IMR-90 (cell line): ENCODE measurements at regions not wholly inside any gene's neighbourhood (a gene's known extent, or its start where the extent isn't known, plus 50 kb on each side); places are given as distances from the start of the nearest gene placed in this dataset.
A peak's percentile ranks its signal among the peaks of the same experiment; 100 is the strongest.

Experiments
- ATAC-seq: fragments of 200-7000 bp; cut with Tn5 transposase; 2 replicates; pipeline ENCODE4 v1.9.1; 2020; ENCODE audit warnings: low read depth, mild to moderate bottlenecking, moderate library complexity
- BruUV-seq: library from RNA; stranded (reverse); fragments of 400-500 nt; replicated peaks from 2 replicates; lab custom pipeline; 2021; lab: Mats Ljungman, UMichigan
- CTCF ChIA-PET: fragments of 300-600 bp; formaldehyde crosslinking; extraction: SDS; loops from one replicate; lab custom pipeline; 2021; ENCODE audit warnings: antibody characterized with exemption; lab: Yijun Ruan, JAX
- POLR2A ChIA-PET: fragments of 300-600 bp; sonication (Branson Sonifier 250); formaldehyde crosslinking; loops from one replicate; lab custom pipeline; 2022; ENCODE audit warnings: antibody characterized with exemption; ENCODE audit not compliant: unreplicated experiment; lab: Charles Lee
- DNase-seq: peaks from one replicate; pipeline ENCODE4 v3.0.0; 2013
- H2AFZ ChIP-seq: replicated peaks from 2 replicates; pipeline ENCODE3; 2013; ENCODE audit warnings: low read length, mild to moderate bottlenecking; ENCODE audit not compliant: poor library complexity
- H2AK5ac ChIP-seq: 2 replicates; pipeline ENCODE4 v1.6.1; 2013; ENCODE audit warnings: low read depth, low read length, inconsistent platforms
- H2AK9ac ChIP-seq: replicated peaks from 2 replicates; pipeline ENCODE3; 2013; ENCODE audit warnings: mild to moderate bottlenecking, low read depth, low read length, moderate library complexity; ENCODE audit not compliant: poor library complexity
- H2BK120ac ChIP-seq: 2 replicates; pipeline ENCODE4 v1.6.1; 2013; ENCODE audit warnings: low read depth, low read length, inconsistent platforms
- H2BK15ac ChIP-seq: 3 replicates; pipeline ENCODE4 v1.6.1; 2013; ENCODE audit warnings: low read depth, low read length, inconsistent platforms
- H2BK20ac ChIP-seq: 2 replicates; pipeline ENCODE4 v1.6.1; 2013; ENCODE audit warnings: low read depth, mild to moderate bottlenecking, inconsistent platforms, low read length, moderate library complexity
- H2BK5ac ChIP-seq: 2 replicates; pipeline ENCODE4 v1.6.1; 2013; ENCODE audit warnings: mild to moderate bottlenecking, low read depth, low read length, inconsistent platforms; ENCODE audit not compliant: poor library complexity, severe bottlenecking
- H3K14ac ChIP-seq: replicated peaks from 2 replicates; pipeline ENCODE4 v1.6.1; 2013; ENCODE audit warnings: low read depth, low read length, inconsistent platforms
- H3K18ac ChIP-seq: 2 replicates; pipeline ENCODE4 v1.6.1; 2013; ENCODE audit warnings: low read depth, low read length, control low read depth
- H3K23ac ChIP-seq: 2 replicates; pipeline ENCODE4 v1.6.1; 2013; ENCODE audit warnings: low read depth, low read length, inconsistent platforms
- H3K27ac ChIP-seq: 2 replicates; pipeline ENCODE4 v1.5.1; 2013; ENCODE audit warnings: mild to moderate bottlenecking, control low read depth, low read length; ENCODE audit not compliant: insufficient read depth
- H3K27me3 ChIP-seq: 2 replicates; pipeline ENCODE4 v1.6.1; 2013; ENCODE audit warnings: low read length; ENCODE audit not compliant: control insufficient read depth, insufficient read depth
- H3K36me3 ChIP-seq: 2 replicates; pipeline ENCODE4 v1.6.1; 2013; ENCODE audit warnings: low read length, mixed read lengths; ENCODE audit not compliant: control insufficient read depth, insufficient read depth
- H3K4ac ChIP-seq: 2 replicates; pipeline ENCODE4 v1.6.1; 2013; ENCODE audit warnings: low read depth, low read length, inconsistent platforms
- H3K4me1 ChIP-seq: 2 replicates; pipeline ENCODE4 v1.6.1; 2013; ENCODE audit warnings: low read length, mixed read lengths; ENCODE audit not compliant: control insufficient read depth, insufficient read depth
- H3K4me2 ChIP-seq: 2 replicates; pipeline ENCODE4 v1.6.1; 2013; ENCODE audit warnings: low read depth, mild to moderate bottlenecking, control low read depth, low read length, moderate library complexity
- H3K4me3 ChIP-seq: 2 replicates; pipeline ENCODE4 v1.5.1; 2013; ENCODE audit warnings: low read depth, mild to moderate bottlenecking, control low read depth, low read length, moderate library complexity; ENCODE audit not compliant: insufficient read depth
- H3K56ac ChIP-seq: 2 replicates; pipeline ENCODE4 v1.6.1; 2013; ENCODE audit warnings: low read length, inconsistent platforms; ENCODE audit not compliant: insufficient read depth; ENCODE audit errors: extremely low read depth
- H3K79me1 ChIP-seq, 2 experiments: 2 replicates each; pipeline ENCODE4 v1.6.1; 2013; ENCODE audit warnings: low read length in 2 of 2, inconsistent platforms in 1 of 2, low read depth in 1 of 2
- H3K9ac ChIP-seq: 2 replicates; pipeline ENCODE4 v1.6.1; 2013; ENCODE audit warnings: low read depth, low read length, control low read depth
- H3K9me1 ChIP-seq: 2 replicates; pipeline ENCODE4 v1.6.1; 2013; ENCODE audit warnings: low read length, inconsistent platforms; ENCODE audit not compliant: insufficient read depth
- H3K9me3 ChIP-seq: 2 replicates; pipeline ENCODE4 v1.6.1; 2013; ENCODE audit warnings: low read length; ENCODE audit not compliant: control insufficient read depth, insufficient read depth
- H4K20me1 ChIP-seq: 2 replicates; pipeline ENCODE4 v1.6.1; 2013; ENCODE audit warnings: low read length, inconsistent platforms; ENCODE audit not compliant: insufficient read depth
- H4K5ac ChIP-seq: 2 replicates; pipeline ENCODE4 v1.6.1; 2013; ENCODE audit warnings: mild to moderate bottlenecking, low read depth, low read length, control low read depth
- H4K8ac ChIP-seq, 2 experiments: 2 replicates each; pipeline ENCODE4 v1.6.1; 2013; ENCODE audit warnings: low read depth in 2 of 2, low read length in 2 of 2, control low read depth in 1 of 2, inconsistent platforms in 1 of 2
- H4K91ac ChIP-seq: 2 replicates; pipeline ENCODE4 v1.6.1; 2013; ENCODE audit warnings: low read depth, low read length, inconsistent platforms; ENCODE audit not compliant: insufficient read depth
- CEBPB ChIP-seq: IDR thresholded peaks from 2 replicates; pipeline ENCODE4 v1.6.1; 2012; ENCODE audit warnings: low read depth, low read length, improper control_type of control experiment
- CTCF ChIP-seq: conservative IDR thresholded peaks from 2 replicates; pipeline ENCODE4 v1.5.1; 2012; ENCODE audit warnings: mild to moderate bottlenecking, low read depth, low read length, improper control_type of control experiment
- MAFK ChIP-seq: IDR thresholded peaks from 2 replicates; pipeline ENCODE4 v1.6.1; 2012; ENCODE audit warnings: low read depth, low read length, improper control_type of control experiment
- MXI1 ChIP-seq: IDR thresholded peaks from 2 replicates; pipeline ENCODE4 v1.6.1; 2012; ENCODE audit warnings: low read depth, mild to moderate bottlenecking, low read length, moderate library complexity, borderline replicate concordance
- POLR2A ChIP-seq: IDR thresholded peaks from 2 replicates; pipeline ENCODE4 v1.6.1; 2012; ENCODE audit warnings: mild to moderate bottlenecking, low read depth, low read length
- RCOR1 ChIP-seq: IDR thresholded peaks from 2 replicates; pipeline ENCODE4 v1.6.1; 2012; ENCODE audit warnings: mild to moderate bottlenecking, low read length, improper control_type of control experiment; ENCODE audit not compliant: insufficient replicate concordance
- WGBS, 2 experiments: methylation state at CpG; one replicate each; pipeline versions ENCODE4 v1.1.5 to v1.1.7; 2013; ENCODE audit warnings: missing lambda C conversion rate in 2 of 2; ENCODE audit not compliant: insufficient read length in 1 of 2; ENCODE audit errors: extremely low coverage in 2 of 2; 5-methylcytosine and 5-hydroxymethylcytosine counted together
- dilution Hi-C: fragments of 300-500 bp; cut with HindIII; formaldehyde crosslinking; loops from one replicate; pipeline ENCODE4 v1.14.3; 2018; ENCODE audit warnings: low sequenced_read_pairs; ENCODE audit not compliant: unreplicated experiment
- in situ Hi-C: fragments of 300-500 bp; cut with MboI; formaldehyde crosslinking; loops from 3 replicates; pipeline ENCODE4 v1.14.3; 2019; ENCODE audit warnings: low sequenced_read_pairs, inconsistent platforms, mixed read lengths
- intact Hi-C: fragments of 100-400 bp; cut with micrococcal nuclease; formaldehyde crosslinking; loops from 2 replicates; pipeline ENCODE4 v1.10.0; 2022

- DNase-seq = peak; percentile 81
- peak overlapping the region; percentile 97 for H3K14ac ChIP-seq
- intact Hi-C loops = no loop called here
- peak overlapping the region; percentile 99 for H3K27ac ChIP-seq
- peak overlapping the region; percentile 66; the same call in 1 of the 2 replicates for H3K56ac ChIP-seq
- no peaks in the 10 kb centered on the region for H3K9me3 ChIP-seq
- no peak overlapping the region for H3K4me3 ChIP-seq
- peak overlapping the region; percentile 88 to 89 for H4K8ac ChIP-seq
- H3K9me1 ChIP-seq = 0 out of 2 replicates have a peak, but pooled peaks cover 2% of the 10 kb centered on the region
- dilution Hi-C loops = no loop called here
- CTCF ChIA-PET = interaction anchor here (0.6 kb wide), 1 partner anchor 19 kb away, joined by 4 read pairs; no protein-coding TSS in a partner anchor
- H2BK5ac ChIP-seq = peak overlapping the region; percentile 94
- in situ Hi-C loops = no loop called here
- peak overlapping the region; percentile 96 for H2AK5ac ChIP-seq
- peak overlapping the region; percentile 100 for H2BK20ac ChIP-seq
- peak overlapping the region; percentile 98 for H3K4ac ChIP-seq
- peak overlapping the region; percentile 78; the same call in 2 of the 3 replicates for H2BK15ac ChIP-seq
- H4K5ac ChIP-seq = peak overlapping the region; percentile 97
- H2AK9ac ChIP-seq = no peak overlapping the region
- peak overlapping the region; percentile 95 for H4K91ac ChIP-seq
- POLR2A ChIA-PET = no interaction called here
- no peaks in the 10 kb centered on the region for H3K27me3 ChIP-seq
- no peak overlapping the region for H2AFZ ChIP-seq
- no CpG with 5 or more reads among the region's 9 CpGs for WGBS, 2 experiments
- no peaks in the 10 kb centered on the region for H4K20me1 ChIP-seq
- H3K36me3 ChIP-seq = no peaks in the 10 kb centered on the region
- H3K79me1 ChIP-seq = no peaks in the 10 kb centered on the region
- peak; percentile 85 for ATAC-seq
- H3K4me2 ChIP-seq = peak overlapping the region; percentile 36; the same call in 1 of the 2 replicates
- TF ChIP-seq POLR2A = no peak
- TF ChIP-seq MAFK = peak; percentile 78
- no peak for TF ChIP-seq CEBPB
- no peak for TF ChIP-seq CTCF
- no peak for TF ChIP-seq MXI1
- no peak for TF ChIP-seq RCOR1
- H3K9ac ChIP-seq = no peak overlapping the region
- peak overlapping the region; percentile 100 for H2BK120ac ChIP-seq
- no TSS peak for BruUV-seq
- peak overlapping the region; percentile 95 for H3K23ac ChIP-seq
- H3K4me1 ChIP-seq = peaks cover 12% of the 10 kb centered on the region
- H3K18ac ChIP-seq = peak overlapping the region; percentile 99
These were observed 165.7 kb downstream of the TMX3 start for GRCh38 chr18:68548904-68549870.
